ENCODE measurements at regions not wholly inside any gene's neighbourhood (a gene's known extent, or its start where the extent isn't known, plus 50 kb on each side); places are given as distances from the start of the nearest gene placed in this dataset.

- H3K27me3 ChIP-seq (ENCODE audit: insufficient read depth, low read length, poor library complexity) = no peaks in the 10 kb centered on the region
Observed at GRCh38 chr3:106920609-106921008, 456.6 kb upstream of the CCDC54 start.

GRCh38 chr3:106929081-106929480, 448.2 kb upstream of the CCDC54 start:
- ATAC-seq (ENCODE audit: insufficient read depth, low read depth) (no peak), DNase-seq (no peak)
- H3K36me3 ChIP-seq (ENCODE audit: insufficient read depth, low read length) = no peaks in the 10 kb centered on the region
- no peaks in the 10 kb centered on the region for H3K79me2 ChIP-seq (ENCODE audit: insufficient read depth, low read length)
- H3K4me2 ChIP-seq (ENCODE audit: insufficient read depth, low read length) = no peak overlapping the region
- no peak for TF ChIP-seq EZH2 (IDR thresholded peaks at IDR 0.05; ENCODE audit: borderline replicate concordance, low read depth, low read length, severe bottlenecking)
- no peak for TF ChIP-seq CTCF (IDR thresholded peaks at IDR 0.05; ENCODE audit: borderline replicate concordance, extremely low read depth, low read length, poor library complexity, severe bottlenecking)
- peaks cover 4% of the 10 kb centered on the region for H3K9me3 ChIP-seq (ENCODE audit: insufficient read depth, low read length, severe bottlenecking)
- H2AFZ ChIP-seq (ENCODE audit: low read depth, low read length) = no peak overlapping the region
- H4K20me1 ChIP-seq (ENCODE audit: insufficient read depth, low read length) = no peaks in the 10 kb centered on the region
- H3K27me3 ChIP-seq (ENCODE audit: insufficient read depth, low read length, poor library complexity) = no peaks in the 10 kb centered on the region
- H3K4me1 ChIP-seq (ENCODE audit: insufficient read depth, low read length) = peaks cover 19% of the 10 kb centered on the region
- H3K27ac ChIP-seq (ENCODE audit: low read length) = no peak overlapping the region
- H3K9ac ChIP-seq (ENCODE audit: low read depth, low read length) = no peak overlapping the region
- no peak overlapping the region for H3K4me3 ChIP-seq (ENCODE audit: low read depth in 1 of 2, low read length in 2 of 2)

More at GRCh38 chr3:106920609-106921008, 456.6 kb upstream of the CCDC54 start:
- TF ChIP-seq EZH2 (IDR thresholded peaks at IDR 0.05; ENCODE audit: borderline replicate concordance, low read depth, low read length, severe bottlenecking) = no peak
- no peak for TF ChIP-seq CTCF (IDR thresholded peaks at IDR 0.05; ENCODE audit: borderline replicate concordance, extremely low read depth, low read length, poor library complexity, severe bottlenecking)
- no peaks in the 10 kb centered on the region for H3K4me1 ChIP-seq (ENCODE audit: insufficient read depth, low read length)
- no peak overlapping the region for H3K9ac ChIP-seq (ENCODE audit: low read depth, low read length)
- DNase-seq (no peak), ATAC-seq (ENCODE audit: insufficient read depth, low read depth) (no peak)
- no peak overlapping the region for H3K4me3 ChIP-seq (ENCODE audit: low read depth in 1 of 2, low read length in 2 of 2)
- H3K4me2 ChIP-seq (ENCODE audit: insufficient read depth, low read length) = no peak overlapping the region
- H3K79me2 ChIP-seq (ENCODE audit: insufficient read depth, low read length) = no peaks in the 10 kb centered on the region
- no peak overlapping the region for H3K27ac ChIP-seq (ENCODE audit: low read length)
- no peak overlapping the region for H2AFZ ChIP-seq (ENCODE audit: low read depth, low read length)
- no peaks in the 10 kb centered on the region for H3K9me3 ChIP-seq (ENCODE audit: insufficient read depth, low read length, severe bottlenecking)
- H4K20me1 ChIP-seq (ENCODE audit: insufficient read depth, low read length) = no peaks in the 10 kb centered on the region
- H3K36me3 ChIP-seq (ENCODE audit: insufficient read depth, low read length) = no peaks in the 10 kb centered on the region

GRCh38 chr3:106930086-106930485, 447.2 kb upstream of the CCDC54 start:
- Histone ChIP-seq H3K9me3 (ENCODE audit: insufficient read depth, low read length, severe bottlenecking) (peaks cover 10% of the 10 kb centered on the region), H3K4me3 (ENCODE audit: low read depth in 1 of 2, low read length in 2 of 2) (no peak overlapping the region), H3K79me2 (ENCODE audit: insufficient read depth, low read length) (no peaks in the 10 kb centered on the region), H3K36me3 (ENCODE audit: insufficient read depth, low read length) (peaks cover 4% of the 10 kb centered on the region; the same call in 1 of the 2 replicates), H3K27ac (ENCODE audit: low read length) (no peak overlapping the region), H3K4me2 (ENCODE audit: insufficient read depth, low read length) (no peak overlapping the region), H4K20me1 (ENCODE audit: insufficient read depth, low read length) (no peaks in the 10 kb centered on the region), H2AFZ (ENCODE audit: low read depth, low read length) (no peak overlapping the region), H3K27me3 (ENCODE audit: insufficient read depth, low read length, poor library complexity) (no peaks in the 10 kb centered on the region), H3K9ac (ENCODE audit: low read depth, low read length) (no peak overlapping the region), H3K4me1 (ENCODE audit: insufficient read depth, low read length) (peaks cover 27% of the 10 kb centered on the region)
- ATAC-seq (ENCODE audit: insufficient read depth, low read depth) (no peak), DNase-seq (no peak)
- TF ChIP-seq CTCF (IDR thresholded peaks at IDR 0.05; ENCODE audit: borderline replicate concordance, extremely low read depth, low read length, poor library complexity, severe bottlenecking) (no peak), EZH2 (IDR thresholded peaks at IDR 0.05; ENCODE audit: borderline replicate concordance, low read depth, low read length, severe bottlenecking) (no peak)

GRCh38 chr3:106931904-106932303, 445.3 kb upstream of the CCDC54 start:
- Histone ChIP-seq H3K9ac (ENCODE audit: low read depth, low read length) (no peak overlapping the region), H3K9me3 (ENCODE audit: insufficient read depth, low read length, severe bottlenecking) (peaks cover 10% of the 10 kb centered on the region), H3K27me3 (ENCODE audit: insufficient read depth, low read length, poor library complexity) (no peaks in the 10 kb centered on the region), H3K27ac (ENCODE audit: low read length) (no peak overlapping the region), H3K36me3 (ENCODE audit: insufficient read depth, low read length) (peaks cover 4% of the 10 kb centered on the region; the same call in 1 of the 2 replicates), H3K4me2 (ENCODE audit: insufficient read depth, low read length) (no peak overlapping the region), H3K4me1 (ENCODE audit: insufficient read depth, low read length) (peaks cover 45% of the 10 kb centered on the region), H4K20me1 (ENCODE audit: insufficient read depth, low read length) (no peaks in the 10 kb centered on the region), H3K4me3 (ENCODE audit: low read depth in 1 of 2, low read length in 2 of 2) (no peak overlapping the region), H3K79me2 (ENCODE audit: insufficient read depth, low read length) (no peaks in the 10 kb centered on the region), H2AFZ (ENCODE audit: low read depth, low read length) (no peak overlapping the region)
- TF ChIP-seq CTCF (IDR thresholded peaks at IDR 0.05; ENCODE audit: borderline replicate concordance, extremely low read depth, low read length, poor library complexity, severe bottlenecking) = no peak
- no peak for TF ChIP-seq EZH2 (IDR thresholded peaks at IDR 0.05; ENCODE audit: borderline replicate concordance, low read depth, low read length, severe bottlenecking)
- DNase-seq (no peak), ATAC-seq (ENCODE audit: insufficient read depth, low read depth) (no peak)
